ENCODE measurements at regions not wholly inside any gene's neighbourhood (a gene's known extent, or its start where the extent isn't known, plus 50 kb on each side); places are given as distances from the start of the nearest gene placed in this dataset.
A peak's percentile ranks its signal among the peaks of the same experiment; 100 is the strongest.

DNA sequence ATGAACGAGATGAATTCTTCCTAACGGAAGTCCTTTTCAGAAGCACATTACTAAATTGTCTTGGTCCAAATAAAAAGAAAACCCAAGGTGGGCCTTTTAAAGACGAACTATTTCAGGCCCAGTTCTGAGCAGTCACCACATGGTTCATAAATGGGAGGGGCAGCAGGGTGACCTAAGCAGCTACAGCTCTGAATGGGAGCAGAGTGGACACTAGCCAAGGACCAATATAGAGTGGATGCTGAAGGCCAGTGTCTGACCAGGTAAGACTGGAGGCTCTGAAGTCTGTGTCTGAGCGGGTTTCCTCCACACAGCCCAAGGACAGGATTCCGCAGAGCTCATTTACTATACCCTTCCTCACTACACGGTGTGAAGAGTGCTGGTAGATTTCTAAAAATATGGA is 159.1 kb downstream of the TMEM26 start:
- Histone ChIP-seq H3K36me3 (no peaks in the 10 kb centered on the region), H3K4me1 (peaks cover 9% of the 10 kb centered on the region), H3K27me3 (no peaks in the 10 kb centered on the region), H3K27ac (no peak overlapping the region), H3K9me3 (no peaks in the 10 kb centered on the region), H3K4me3 (no peak overlapping the region)
- DNase-seq (ENCODE audit: low spot score in 2 of 2) = no peak
- 86% methylated on average over 6 of the region's 6 CpGs for WGBS
- TF ChIP-seq POLR2AphosphoS5 (IDR thresholded peaks at IDR 0.05) (no peak), POLR2A (IDR thresholded peaks at IDR 0.05) (no peak), EP300 (IDR thresholded peaks at IDR 0.05) (no peak)
- TF ChIP-seq, protein P1, sequence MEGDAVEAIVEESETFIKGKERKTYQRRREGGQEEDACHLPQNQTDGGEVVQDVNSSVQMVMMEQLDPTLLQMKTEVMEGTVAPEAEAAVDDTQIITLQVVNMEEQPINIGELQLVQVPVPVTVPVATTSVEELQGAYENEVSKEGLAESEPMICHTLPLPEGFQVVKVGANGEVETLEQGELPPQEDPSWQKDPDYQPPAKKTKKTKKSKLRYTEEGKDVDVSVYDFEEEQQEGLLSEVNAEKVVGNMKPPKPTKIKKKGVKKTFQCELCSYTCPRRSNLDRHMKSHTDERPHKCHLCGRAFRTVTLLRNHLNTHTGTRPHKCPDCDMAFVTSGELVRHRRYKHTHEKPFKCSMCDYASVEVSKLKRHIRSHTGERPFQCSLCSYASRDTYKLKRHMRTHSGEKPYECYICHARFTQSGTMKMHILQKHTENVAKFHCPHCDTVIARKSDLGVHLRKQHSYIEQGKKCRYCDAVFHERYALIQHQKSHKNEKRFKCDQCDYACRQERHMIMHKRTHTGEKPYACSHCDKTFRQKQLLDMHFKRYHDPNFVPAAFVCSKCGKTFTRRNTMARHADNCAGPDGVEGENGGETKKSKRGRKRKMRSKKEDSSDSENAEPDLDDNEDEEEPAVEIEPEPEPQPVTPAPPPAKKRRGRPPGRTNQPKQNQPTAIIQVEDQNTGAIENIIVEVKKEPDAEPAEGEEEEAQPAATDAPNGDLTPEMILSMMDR (IDR thresholded peaks at IDR 0.05) = no peak

DNA sequence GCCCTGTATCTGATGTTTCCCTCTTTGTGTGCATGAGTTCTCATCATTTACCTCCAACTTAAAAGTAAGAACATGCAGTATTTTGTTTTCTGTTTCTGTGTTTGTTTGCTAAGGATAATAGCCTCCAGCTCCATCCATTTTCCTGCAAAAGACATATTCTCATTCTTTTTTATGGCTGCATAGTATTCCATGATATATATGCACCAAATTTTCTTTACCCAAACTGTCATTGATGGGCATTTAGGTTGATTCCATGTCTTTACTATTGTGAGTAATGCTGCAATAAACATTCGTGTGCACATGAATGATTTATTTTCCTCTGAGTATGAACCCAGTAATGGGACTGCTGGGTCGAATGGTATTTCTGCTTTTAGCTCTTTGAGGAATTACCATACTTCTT is 163.4 kb downstream of the TMEM26 start:
- Histone ChIP-seq H3K27me3 (no peaks in the 10 kb centered on the region), H3K27ac (no peak overlapping the region), H3K9me3 (no peaks in the 10 kb centered on the region), H3K36me3 (no peaks in the 10 kb centered on the region), H3K4me3 (no peak overlapping the region), H3K4me1 (peaks cover 13% of the 10 kb centered on the region)
- TF ChIP-seq POLR2A (IDR thresholded peaks at IDR 0.05) (no peak), POLR2AphosphoS5 (IDR thresholded peaks at IDR 0.05) (no peak), EP300 (IDR thresholded peaks at IDR 0.05) (no peak)
- TF ChIP-seq, protein P1 (IDR thresholded peaks at IDR 0.05) = no peak
- 89% methylated on average over 2 of the region's 2 CpGs for WGBS
- DNase-seq (ENCODE audit: low spot score in 2 of 2) = no peak

DNA sequence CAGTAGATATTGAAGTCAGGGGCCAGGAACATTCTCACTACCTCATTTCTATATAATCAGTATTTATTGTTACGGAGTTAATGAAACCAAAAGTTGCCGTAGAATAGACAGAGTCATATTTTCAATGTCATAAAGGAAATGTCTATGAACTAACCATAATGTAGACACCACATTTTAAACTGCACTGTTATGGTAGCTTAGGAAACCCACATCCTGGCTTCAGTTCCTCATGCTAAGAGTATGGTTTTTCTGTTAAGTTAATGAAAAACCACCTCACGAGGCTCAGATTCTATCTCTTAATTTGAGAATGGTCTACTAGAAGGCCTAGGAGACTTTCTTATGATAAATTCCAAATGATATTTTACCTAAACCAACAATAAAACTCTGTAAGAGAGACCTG is 166.5 kb downstream of the TMEM26 start:
- H3K9me3 ChIP-seq = no peaks in the 10 kb centered on the region
- no peak overlapping the region for H3K4me3 ChIP-seq
- no peaks in the 10 kb centered on the region for H3K27me3 ChIP-seq
- TF ChIP-seq POLR2AphosphoS5 (IDR thresholded peaks at IDR 0.05) (no peak), POLR2A (IDR thresholded peaks at IDR 0.05) (no peak), EP300 (IDR thresholded peaks at IDR 0.05) (no peak)
- TF ChIP-seq, protein P1 (IDR thresholded peaks at IDR 0.05) = no peak
- H3K4me1 ChIP-seq = peaks cover 4% of the 10 kb centered on the region
- WGBS = 88% methylated on average over 3 of the region's 3 CpGs
- H3K27ac ChIP-seq = no peak overlapping the region
- H3K36me3 ChIP-seq = no peaks in the 10 kb centered on the region
- no peak for DNase-seq (ENCODE audit: low spot score in 2 of 2)

DNA sequence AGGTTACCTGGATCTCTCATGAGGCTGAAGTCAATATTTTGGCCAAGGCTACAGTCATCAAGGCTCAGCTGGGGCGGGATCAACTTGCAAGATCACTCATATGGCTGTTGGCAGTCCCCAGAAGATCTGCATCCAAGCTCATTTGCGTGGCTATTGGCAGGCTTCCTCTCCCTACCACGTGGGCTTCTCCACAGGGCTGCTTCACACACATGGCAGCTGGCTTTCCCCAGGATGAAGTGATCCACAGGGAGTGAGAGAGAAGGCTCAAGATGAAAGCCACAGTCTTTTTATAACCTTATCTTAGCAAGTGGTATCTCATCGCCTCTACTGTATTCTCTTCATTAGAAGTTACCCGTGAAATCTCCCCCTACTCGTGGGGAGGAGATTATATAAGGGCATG is 167.4 kb downstream of the TMEM26 start:
- WGBS = 53% methylated on average over 6 of the region's 6 CpGs
- no peak overlapping the region for H3K4me3 ChIP-seq
- no peaks in the 10 kb centered on the region for H3K9me3 ChIP-seq
- H3K4me1 ChIP-seq = peaks cover 4% of the 10 kb centered on the region
- TF ChIP-seq, protein P1 (IDR thresholded peaks at IDR 0.05) = no peak
- TF ChIP-seq POLR2A (IDR thresholded peaks at IDR 0.05) (no peak), POLR2AphosphoS5 (IDR thresholded peaks at IDR 0.05) (no peak)
- no peaks in the 10 kb centered on the region for H3K27me3 ChIP-seq
- H3K27ac ChIP-seq = no peak overlapping the region
- no peaks in the 10 kb centered on the region for H3K36me3 ChIP-seq
- DNase-seq (ENCODE audit: low spot score in 2 of 2) = no peak

DNA sequence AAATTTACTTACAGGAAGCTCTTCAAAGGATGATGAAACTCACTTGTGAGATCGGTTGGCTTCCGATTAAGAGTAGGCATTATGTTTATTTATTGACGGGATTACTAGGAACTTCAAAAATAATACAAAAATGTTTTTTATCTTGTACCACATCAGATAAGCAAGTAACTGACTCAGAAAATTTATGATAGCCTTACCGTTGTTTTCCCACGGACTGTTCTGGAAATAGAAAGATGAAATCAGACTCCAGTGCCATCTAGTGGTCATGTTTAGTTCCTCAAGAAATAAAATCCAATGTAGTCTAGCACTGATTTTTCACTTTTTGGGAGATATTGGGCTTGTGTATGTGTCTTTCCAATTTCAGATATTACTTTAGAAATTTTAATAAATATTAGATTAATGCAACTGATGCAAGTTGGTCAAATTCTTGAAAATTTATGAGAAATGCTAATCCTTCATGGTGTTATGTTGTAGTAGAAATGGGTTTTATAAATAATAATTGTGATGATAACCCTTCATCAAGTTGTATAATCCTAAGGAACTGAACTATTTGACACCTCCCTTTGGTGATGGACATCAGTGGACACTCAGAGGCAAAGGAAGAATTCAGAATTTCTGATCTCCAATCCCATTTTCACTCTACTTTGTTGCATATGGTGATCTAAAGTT is 168.8 kb downstream of the TMEM26 start:
- Histone ChIP-seq H3K27me3 (no peaks in the 10 kb centered on the region), H3K4me1 (peaks cover 4% of the 10 kb centered on the region), H3K4me3 (no peak overlapping the region), H3K27ac (no peak overlapping the region), H3K36me3 (no peaks in the 10 kb centered on the region), H3K9me3 (no peaks in the 10 kb centered on the region)
- TF ChIP-seq EP300 (IDR thresholded peaks at IDR 0.05) (no peak), POLR2A (IDR thresholded peaks at IDR 0.05) (no peak)
- TF ChIP-seq, protein P1 (IDR thresholded peaks at IDR 0.05) = peak; percentile 56 to 59
- 3% methylated on average over 5 of the region's 5 CpGs for WGBS
- DNase-seq (ENCODE audit: low spot score in 2 of 2) = no peak

Measured in suprapubic skin (tissue), 4 donors.